ENCODE measurements at regions not wholly inside any gene's neighbourhood (a gene's known extent, or its start where the extent isn't known, plus 50 kb on each side); places are given as distances from the start of the nearest gene placed in this dataset.

DNA sequence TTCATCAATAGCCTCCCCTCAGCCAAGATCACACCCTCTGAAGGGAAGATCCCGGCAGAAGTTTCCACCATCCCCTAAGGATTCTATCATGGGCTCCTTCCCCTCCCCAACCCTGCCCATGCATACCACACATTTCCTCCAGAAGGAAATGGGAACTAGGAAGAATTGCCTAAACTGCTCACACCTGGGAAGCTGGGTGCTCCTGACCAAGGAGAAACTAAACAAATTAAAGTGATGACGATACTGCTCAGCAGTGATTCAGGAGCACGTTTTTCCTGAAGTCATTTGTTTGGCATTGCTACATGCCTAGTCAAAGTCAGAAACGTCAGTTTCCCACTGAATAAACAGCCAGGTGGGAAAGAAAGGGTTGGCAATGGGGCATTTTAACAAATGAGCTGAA lies 136.1 kb upstream of the CDYL start (continued):
- TF ChIP-seq, protein P1, sequence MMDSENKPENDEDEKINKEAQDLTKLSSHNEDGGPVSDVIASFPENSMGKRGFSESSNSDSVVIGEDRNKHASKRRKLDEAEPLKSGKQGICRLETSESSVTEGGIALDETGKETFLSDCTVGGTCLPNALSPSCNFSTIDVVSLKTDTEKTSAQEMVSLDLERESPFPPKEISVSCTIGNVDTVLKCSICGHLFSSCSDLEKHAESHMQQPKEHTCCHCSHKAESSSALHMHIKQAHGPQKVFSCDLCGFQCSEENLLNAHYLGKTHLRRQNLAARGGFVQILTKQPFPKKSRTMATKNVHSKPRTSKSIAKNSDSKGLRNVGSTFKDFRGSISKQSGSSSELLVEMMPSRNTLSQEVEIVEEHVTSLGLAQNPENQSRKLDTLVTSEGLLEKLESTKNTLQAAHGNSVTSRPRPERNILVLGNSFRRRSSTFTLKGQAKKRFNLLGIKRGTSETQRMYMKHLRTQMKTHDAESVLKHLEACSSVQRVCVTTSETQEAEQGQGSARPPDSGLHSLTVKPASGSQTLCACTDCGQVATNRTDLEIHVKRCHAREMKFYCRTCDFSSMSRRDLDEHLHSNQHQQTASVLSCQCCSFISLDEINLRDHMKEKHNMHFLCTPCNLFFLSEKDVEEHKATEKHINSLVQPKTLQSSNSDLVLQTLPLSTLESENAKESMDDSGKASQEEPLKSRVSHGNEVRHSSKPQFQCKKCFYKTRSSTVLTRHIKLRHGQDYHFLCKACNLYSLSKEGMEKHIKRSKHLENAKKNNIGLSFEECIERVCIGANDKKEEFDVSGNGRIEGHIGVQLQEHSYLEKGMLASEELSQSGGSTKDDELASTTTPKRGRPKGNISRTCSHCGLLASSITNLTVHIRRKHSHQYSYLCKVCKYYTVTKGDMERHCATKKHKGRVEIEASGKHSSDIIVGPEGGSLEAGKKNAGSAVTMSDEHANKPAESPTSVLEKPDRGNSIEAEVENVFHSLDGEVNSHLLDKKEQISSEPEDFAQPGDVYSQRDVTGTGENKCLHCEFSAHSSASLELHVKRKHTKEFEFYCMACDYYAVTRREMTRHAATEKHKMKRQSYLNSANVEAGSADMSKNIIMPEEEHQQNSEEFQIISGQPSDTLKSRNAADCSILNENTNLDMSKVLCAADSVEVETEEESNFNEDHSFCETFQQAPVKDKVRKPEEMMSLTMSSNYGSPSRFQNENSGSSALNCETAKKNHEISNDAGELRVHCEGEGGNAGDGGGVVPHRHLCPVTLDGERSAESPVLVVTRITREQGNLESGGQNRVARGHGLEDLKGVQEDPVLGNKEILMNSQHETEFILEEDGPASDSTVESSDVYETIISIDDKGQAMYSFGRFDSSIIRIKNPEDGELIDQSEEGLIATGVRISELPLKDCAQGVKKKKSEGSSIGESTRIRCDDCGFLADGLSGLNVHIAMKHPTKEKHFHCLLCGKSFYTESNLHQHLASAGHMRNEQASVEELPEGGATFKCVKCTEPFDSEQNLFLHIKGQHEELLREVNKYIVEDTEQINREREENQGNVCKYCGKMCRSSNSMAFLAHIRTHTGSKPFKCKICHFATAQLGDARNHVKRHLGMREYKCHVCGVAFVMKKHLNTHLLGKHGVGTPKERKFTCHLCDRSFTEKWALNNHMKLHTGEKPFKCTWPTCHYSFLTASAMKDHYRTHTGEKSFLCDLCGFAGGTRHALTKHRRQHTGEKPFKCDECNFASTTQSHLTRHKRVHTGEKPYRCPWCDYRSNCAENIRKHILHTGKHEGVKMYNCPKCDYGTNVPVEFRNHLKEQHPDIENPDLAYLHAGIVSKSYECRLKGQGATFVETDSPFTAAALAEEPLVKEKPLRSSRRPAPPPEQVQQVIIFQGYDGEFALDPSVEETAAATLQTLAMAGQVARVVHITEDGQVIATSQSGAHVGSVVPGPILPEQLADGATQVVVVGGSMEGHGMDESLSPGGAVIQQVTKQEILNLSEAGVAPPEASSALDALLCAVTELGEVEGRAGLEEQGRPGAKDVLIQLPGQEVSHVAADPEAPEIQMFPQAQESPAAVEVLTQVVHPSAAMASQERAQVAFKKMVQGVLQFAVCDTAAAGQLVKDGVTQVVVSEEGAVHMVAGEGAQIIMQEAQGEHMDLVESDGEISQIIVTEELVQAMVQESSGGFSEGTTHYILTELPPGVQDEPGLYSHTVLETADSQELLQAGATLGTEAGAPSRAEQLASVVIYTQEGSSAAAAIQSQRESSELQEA (IDR thresholded peaks at IDR 0.05; ENCODE audit: low read depth): no peak
- TF ChIP-seq ZC3H11A (IDR thresholded peaks at IDR 0.05; ENCODE audit: low read depth, low read length): no peak
- TF ChIP-seq, protein P2, sequence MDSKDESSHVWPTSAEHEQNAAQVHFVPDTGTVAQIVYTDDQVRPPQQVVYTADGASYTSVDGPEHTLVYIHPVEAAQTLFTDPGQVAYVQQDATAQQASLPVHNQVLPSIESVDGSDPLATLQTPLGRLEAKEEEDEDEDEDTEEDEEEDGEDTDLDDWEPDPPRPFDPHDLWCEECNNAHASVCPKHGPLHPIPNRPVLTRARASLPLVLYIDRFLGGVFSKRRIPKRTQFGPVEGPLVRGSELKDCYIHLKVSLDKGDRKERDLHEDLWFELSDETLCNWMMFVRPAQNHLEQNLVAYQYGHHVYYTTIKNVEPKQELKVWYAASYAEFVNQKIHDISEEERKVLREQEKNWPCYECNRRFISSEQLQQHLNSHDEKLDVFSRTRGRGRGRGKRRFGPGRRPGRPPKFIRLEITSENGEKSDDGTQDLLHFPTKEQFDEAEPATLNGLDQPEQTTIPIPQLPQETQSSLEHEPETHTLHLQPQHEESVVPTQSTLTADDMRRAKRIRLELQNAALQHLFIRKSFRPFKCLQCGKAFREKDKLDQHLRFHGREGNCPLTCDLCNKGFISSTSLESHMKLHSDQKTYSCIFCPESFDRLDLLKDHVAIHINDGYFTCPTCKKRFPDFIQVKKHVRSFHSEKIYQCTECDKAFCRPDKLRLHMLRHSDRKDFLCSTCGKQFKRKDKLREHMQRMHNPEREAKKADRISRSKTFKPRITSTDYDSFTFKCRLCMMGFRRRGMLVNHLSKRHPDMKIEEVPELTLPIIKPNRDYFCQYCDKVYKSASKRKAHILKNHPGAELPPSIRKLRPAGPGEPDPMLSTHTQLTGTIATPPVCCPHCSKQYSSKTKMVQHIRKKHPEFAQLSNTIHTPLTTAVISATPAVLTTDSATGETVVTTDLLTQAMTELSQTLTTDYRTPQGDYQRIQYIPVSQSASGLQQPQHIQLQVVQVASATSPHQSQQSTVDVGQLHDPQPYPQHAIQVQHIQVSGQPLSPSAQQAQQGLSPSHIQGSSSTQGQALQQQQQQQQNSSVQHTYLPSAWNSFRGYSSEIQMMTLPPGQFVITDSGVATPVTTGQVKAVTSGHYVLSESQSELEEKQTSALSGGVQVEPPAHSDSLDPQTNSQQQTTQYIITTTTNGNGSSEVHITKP (IDR thresholded peaks at IDR 0.05; ENCODE audit: partially characterized antibody): no peak

All from K562 (cell line).